Liver (tissue), 8 donors: ENCODE measurements at regions not wholly inside any gene's neighbourhood (a gene's known extent, or its start where the extent isn't known, plus 50 kb on each side); places are given as distances from the start of the nearest gene placed in this dataset.

ENCODE experiments used
- DNase-seq: peaks from one replicate; pipeline ENCODE4 v3.0.0-alpha.2; 2017; ENCODE audit warnings: low spot score
- H3K27ac ChIP-seq, 2 donors: one replicate each; pipeline ENCODE4 v1.7.0; 2013; ENCODE audit warnings: inconsistent platforms in 2 of 2, low read length in 2 of 2, control low read depth in 1 of 2, low read depth in 1 of 2, mild to moderate bottlenecking in 1 of 2
- H3K27me3 ChIP-seq, 4 donors: one replicate each; pipeline versions ENCODE4 v1.6.1 to v1.7.0; 2013; ENCODE audit warnings: low read length in 3 of 4, inconsistent platforms in 1 of 4, mild to moderate bottlenecking in 1 of 4, moderate library complexity in 1 of 4; ENCODE audit not compliant: control insufficient read depth in 4 of 4, insufficient read depth in 4 of 4
- H3K36me3 ChIP-seq, 4 donors: one replicate each; pipeline versions ENCODE4 v1.6.1 to v1.7.0; 2013; ENCODE audit warnings: low read length in 3 of 4, mild to moderate bottlenecking in 3 of 4, low read depth in 1 of 4, moderate library complexity in 1 of 4; ENCODE audit not compliant: control insufficient read depth in 4 of 4, insufficient read depth in 3 of 4
- H3K4me1 ChIP-seq, 4 donors: one replicate each; pipeline versions ENCODE4 v1.6.1 to v1.7.0; 2013; ENCODE audit warnings: low read length in 3 of 4, mild to moderate bottlenecking in 3 of 4, moderate library complexity in 1 of 4; ENCODE audit not compliant: control insufficient read depth in 4 of 4, insufficient read depth in 4 of 4
- H3K4me3 ChIP-seq, 3 donors: one replicate each; pipeline versions ENCODE4 v1.6.1 to v1.7.0; 2013; ENCODE audit warnings: low read length in 3 of 3, control low read depth in 1 of 3, low read depth in 1 of 3, mild to moderate bottlenecking in 1 of 3
- H3K9ac ChIP-seq, 2 donors: one replicate each; pipeline ENCODE4 v1.7.0; 2013; ENCODE audit warnings: low read length in 2 of 2, mild to moderate bottlenecking in 2 of 2, moderate library complexity in 2 of 2, control low read depth in 1 of 2, low read depth in 1 of 2
- H3K9me3 ChIP-seq, 4 donors: one replicate each; pipeline versions ENCODE4 v1.6.1 to v1.7.0; 2013; ENCODE audit warnings: low read length in 3 of 4; ENCODE audit not compliant: control insufficient read depth in 4 of 4
- ATF3 ChIP-seq: IDR thresholded peaks from 2 replicates; pipeline ENCODE4 v1.6.1; 2016; ENCODE audit warnings: antibody characterized with exemption
- CTCF ChIP-seq: fragments of 150-350 bp; IDR thresholded peaks from 2 replicates; pipeline ENCODE4 v1.5.1; 2017; ENCODE audit warnings: improper control_type of control experiment, low read depth, low read length; ENCODE audit not compliant: missing input control
- EGR1 ChIP-seq, 2 donors: IDR thresholded peaks; 2 replicates each; pipeline ENCODE4 v1.6.1; 2016 to 2018; ENCODE audit warnings: antibody characterized with exemption in 2 of 2, low read depth in 2 of 2
- FOXA1 ChIP-seq: IDR thresholded peaks from 2 replicates; pipeline ENCODE4 v1.6.1; 2016; ENCODE audit warnings: antibody characterized with exemption
- FOXA2 ChIP-seq: IDR thresholded peaks from 2 replicates; pipeline ENCODE4 v1.6.1; 2016; ENCODE audit warnings: antibody characterized with exemption
- GABPA ChIP-seq, 2 donors: IDR thresholded peaks in 1 of 2; conservative IDR thresholded peaks in 1 of 2; 2 replicates each; pipeline ENCODE4 v1.6.1; 2016; ENCODE audit warnings: antibody characterized with exemption in 2 of 2, mild to moderate bottlenecking in 1 of 2, moderate library complexity in 1 of 2
- HNF4A ChIP-seq, 2 donors: conservative IDR thresholded peaks; 2 replicates each; pipeline ENCODE4 v1.6.1; 2016; ENCODE audit warnings: antibody characterized with exemption in 2 of 2, mild to moderate bottlenecking in 2 of 2
- HNF4G ChIP-seq: IDR thresholded peaks from 2 replicates; pipeline ENCODE4 v1.6.1; 2016; ENCODE audit warnings: antibody characterized with exemption
- JUND ChIP-seq, 2 donors: IDR thresholded peaks; 2 replicates each; pipeline ENCODE4 v1.6.1; 2016; ENCODE audit warnings: antibody characterized with exemption in 2 of 2
- MAX ChIP-seq: IDR thresholded peaks from 2 replicates; pipeline ENCODE4 v1.6.1; 2016; ENCODE audit warnings: antibody characterized with exemption
- NR2F2 ChIP-seq: IDR thresholded peaks from 2 replicates; pipeline ENCODE4 v1.6.1; 2016; ENCODE audit warnings: antibody characterized with exemption
- RAD21 ChIP-seq, 2 donors: IDR thresholded peaks; 2 replicates each; pipeline ENCODE4 v1.6.1; 2016; ENCODE audit warnings: antibody characterized with exemption in 2 of 2, mild to moderate bottlenecking in 2 of 2
- REST ChIP-seq: IDR thresholded peaks from 2 replicates; pipeline ENCODE4 v1.6.1; 2016; ENCODE audit warnings: antibody characterized with exemption, mild to moderate bottlenecking
- RXRA ChIP-seq, 2 donors: IDR thresholded peaks; 2 replicates each; pipeline ENCODE4 v1.6.1; 2017 to 2018; ENCODE audit warnings: antibody characterized with exemption in 2 of 2, mild to moderate bottlenecking in 1 of 2
- SP1 ChIP-seq: IDR thresholded peaks from 2 replicates; pipeline ENCODE4 v1.6.1; 2018; ENCODE audit warnings: antibody characterized with exemption, mild to moderate bottlenecking
- TAF1 ChIP-seq: conservative IDR thresholded peaks from 2 replicates; pipeline ENCODE4 v1.6.1; 2016; ENCODE audit warnings: antibody characterized with exemption, mild to moderate bottlenecking
- YY1 ChIP-seq: IDR thresholded peaks from 2 replicates; pipeline ENCODE4 v1.6.1; 2016; ENCODE audit warnings: antibody characterized with exemption, mild to moderate bottlenecking
- ZBTB33 ChIP-seq: IDR thresholded peaks from 2 replicates; pipeline ENCODE4 v1.6.1; 2016; ENCODE audit warnings: antibody characterized with exemption
- WGBS: extraction: QIAGEN DNeasy Blood & Tissue Kit; methylation state at CpG from one replicate; pipeline ENCODE4 v1.1.7; 2013; 5-methylcytosine and 5-hydroxymethylcytosine counted together
- donor health status: healthy.
- donor health status: healthy.
- donor health status: healthy.
- donor health status: healthy.
- donor health status: healthy.

GRCh38 chr1:194476351-194476750 lies 1289.9 kb upstream of the B3GALT2 start:
- 71% methylated on average over 2 of the region's 2 CpGs for WGBS
- Histone ChIP-seq H3K27me3 (peaks cover 0 to 4% (median 0%) of the 10 kb centered on the region in 4 donors), H3K4me3 (no peak overlapping the region), H3K36me3 (no peaks in the 10 kb centered on the region), H3K4me1 (no peaks in the 10 kb centered on the region), H3K9ac (no peak overlapping the region), H3K27ac (no peak overlapping the region), H3K9me3 (no peaks in the 10 kb centered on the region)
- TF ChIP-seq CTCF, result no peak
- no peak for TF ChIP-seq HNF4A (conservative IDR thresholded peaks at IDR 0.05)
- no peak for TF ChIP-seq MAX
- no peak for TF ChIP-seq EGR1 (IDR thresholded peaks at IDR 0.05; ENCODE audit: low read depth in 2 of 2)
- TF ChIP-seq JUND (IDR thresholded peaks at IDR 0.05), result no peak
- TF ChIP-seq ATF3, result no peak
- no peak for TF ChIP-seq ZBTB33
- no peak for TF ChIP-seq TAF1
- no peak for TF ChIP-seq YY1
- no peak for TF ChIP-seq SP1
- DNase-seq, result no peak

- H3K4me3 ChIP-seq, result no peak overlapping the region
- DNase-seq, result no peak
These were observed 1288.3 kb upstream of the B3GALT2 start for GRCh38 chr1:194474701-194475100.

More at GRCh38 chr1:194474701-194475100, 1288.3 kb upstream of the B3GALT2 start:
- no peak overlapping the region for H3K27ac ChIP-seq
- WGBS, result 80% methylated on average over 3 of the region's 3 CpGs
- no peaks in the 10 kb centered on the region for H3K4me1 ChIP-seq
- H3K36me3 ChIP-seq, result no peaks in the 10 kb centered on the region
- H3K9me3 ChIP-seq, result no peaks in the 10 kb centered on the region
- H3K9ac ChIP-seq, result no peak overlapping the region
- H3K27me3 ChIP-seq, result peaks cover 0 to 4% (median 0%) of the 10 kb centered on the region in 4 donors
- TF ChIP-seq ATF3, result no peak
- TF ChIP-seq HNF4G, result no peak
- TF ChIP-seq RXRA (IDR thresholded peaks at IDR 0.05), result no peak
- TF ChIP-seq GABPA (IDR thresholded peaks at IDR 0.05 in 1 of 2, conservative IDR thresholded peaks at IDR 0.05 in 1 of 2), result no peak
- TF ChIP-seq ZBTB33, result no peak
- no peak for TF ChIP-seq JUND (IDR thresholded peaks at IDR 0.05)
- no peak for TF ChIP-seq REST
- no peak for TF ChIP-seq TAF1
- TF ChIP-seq EGR1 (IDR thresholded peaks at IDR 0.05; ENCODE audit: low read depth in 2 of 2), result no peak
- no peak for TF ChIP-seq CTCF
- no peak for TF ChIP-seq NR2F2
- no peak for TF ChIP-seq FOXA2
- TF ChIP-seq MAX, result no peak
- no peak for TF ChIP-seq HNF4A (conservative IDR thresholded peaks at IDR 0.05)
- no peak for TF ChIP-seq YY1
- no peak for TF ChIP-seq FOXA1
- TF ChIP-seq RAD21 (IDR thresholded peaks at IDR 0.05), result no peak
